Thoracic aorta (tissue), 2 donors: ENCODE measurements at regions not wholly inside any gene's neighbourhood (a gene's known extent, or its start where the extent isn't known, plus 50 kb on each side); places are given as distances from the start of the nearest gene placed in this dataset.

ENCODE experiments used
- ATAC-seq: fragments of 150-250 bp; one replicate; pipeline ENCODE4 v1.8.0; 2017; ENCODE audit warnings: low read depth; ENCODE audit not compliant: insufficient number of reproducible peaks, low FRiP score
- DNase-seq: peaks from one replicate; pipeline ENCODE4 v3.0.0-alpha.2; 2020; ENCODE audit warnings: low spot score
- H3K27ac ChIP-seq, 2 donors: fragments of 200-600 bp; sonication (generic); 1 replicate in 1 of 2; 2 replicates in 1 of 2; pipeline ENCODE4 v1.5.1; 2016; ENCODE audit warnings: mild to moderate bottlenecking in 2 of 2, moderate library complexity in 2 of 2
- H3K27me3 ChIP-seq: fragments of 200-600 bp; sonication (generic); replicated peaks from 2 replicates; pipeline ENCODE4 v1.6.0; 2016; ENCODE audit warnings: mild to moderate bottlenecking; ENCODE audit not compliant: insufficient read depth
- H3K36me3 ChIP-seq: fragments of 200-600 bp; sonication (generic); one replicate; pipeline ENCODE4 v1.5.1; 2016
- H3K4me1 ChIP-seq, 2 donors: fragments of 200-600 bp; sonication (generic); 1 replicate in 1 of 2; 2 replicates in 1 of 2; pipeline versions ENCODE4 v1.5.1 to v1.6.0; 2016; ENCODE audit warnings: low read depth in 2 of 2, mild to moderate bottlenecking in 1 of 2; ENCODE audit not compliant: control insufficient read depth in 1 of 2
- H3K4me3 ChIP-seq: fragments of 200-600 bp; sonication (generic); 2 replicates; pipeline ENCODE4 v1.5.1; 2016; ENCODE audit warnings: mild to moderate bottlenecking
- H3K9me3 ChIP-seq: fragments of 200-600 bp; sonication (generic); 2 replicates; pipeline ENCODE4 v1.5.1; 2016
- TF ChIP-seq, protein P1 (sequence below): fragments of 200-600 bp; sonication (generic); IDR thresholded peaks from one replicate; pipeline ENCODE4 v1.5.1; 2019; ENCODE audit warnings: antibody characterized with exemption

DNA sequence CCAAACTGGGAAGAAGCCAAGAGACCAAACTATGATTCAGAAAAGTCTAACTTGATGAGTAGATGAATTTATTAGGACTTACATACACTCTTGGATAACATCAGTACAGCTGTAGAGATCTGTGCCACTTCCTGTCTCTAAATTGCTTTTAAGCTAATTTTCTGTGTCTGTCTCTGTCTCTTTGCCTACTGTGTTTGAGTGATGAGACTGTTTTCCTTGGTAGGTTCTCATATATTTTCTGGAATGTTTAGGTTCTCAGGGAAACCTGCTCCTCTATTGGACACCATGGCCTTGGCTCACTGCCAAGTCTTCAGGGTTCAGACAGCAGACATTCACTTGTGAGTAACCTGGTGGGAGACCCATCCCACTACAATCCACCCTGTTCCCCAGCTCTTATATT is 103.5 kb upstream of the KIF2B start:
- Histone ChIP-seq H3K27ac (no peak overlapping the region), H3K36me3 (no peaks in the 10 kb centered on the region), H3K4me3 (no peak overlapping the region), H3K4me1 (no peaks in the 10 kb centered on the region), H3K27me3 (no peaks in the 10 kb centered on the region), H3K9me3 (no peaks in the 10 kb centered on the region)
- TF ChIP-seq, protein P1, sequence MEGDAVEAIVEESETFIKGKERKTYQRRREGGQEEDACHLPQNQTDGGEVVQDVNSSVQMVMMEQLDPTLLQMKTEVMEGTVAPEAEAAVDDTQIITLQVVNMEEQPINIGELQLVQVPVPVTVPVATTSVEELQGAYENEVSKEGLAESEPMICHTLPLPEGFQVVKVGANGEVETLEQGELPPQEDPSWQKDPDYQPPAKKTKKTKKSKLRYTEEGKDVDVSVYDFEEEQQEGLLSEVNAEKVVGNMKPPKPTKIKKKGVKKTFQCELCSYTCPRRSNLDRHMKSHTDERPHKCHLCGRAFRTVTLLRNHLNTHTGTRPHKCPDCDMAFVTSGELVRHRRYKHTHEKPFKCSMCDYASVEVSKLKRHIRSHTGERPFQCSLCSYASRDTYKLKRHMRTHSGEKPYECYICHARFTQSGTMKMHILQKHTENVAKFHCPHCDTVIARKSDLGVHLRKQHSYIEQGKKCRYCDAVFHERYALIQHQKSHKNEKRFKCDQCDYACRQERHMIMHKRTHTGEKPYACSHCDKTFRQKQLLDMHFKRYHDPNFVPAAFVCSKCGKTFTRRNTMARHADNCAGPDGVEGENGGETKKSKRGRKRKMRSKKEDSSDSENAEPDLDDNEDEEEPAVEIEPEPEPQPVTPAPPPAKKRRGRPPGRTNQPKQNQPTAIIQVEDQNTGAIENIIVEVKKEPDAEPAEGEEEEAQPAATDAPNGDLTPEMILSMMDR: no peak
- DNase-seq (no peak), ATAC-seq (no peak)

DNA sequence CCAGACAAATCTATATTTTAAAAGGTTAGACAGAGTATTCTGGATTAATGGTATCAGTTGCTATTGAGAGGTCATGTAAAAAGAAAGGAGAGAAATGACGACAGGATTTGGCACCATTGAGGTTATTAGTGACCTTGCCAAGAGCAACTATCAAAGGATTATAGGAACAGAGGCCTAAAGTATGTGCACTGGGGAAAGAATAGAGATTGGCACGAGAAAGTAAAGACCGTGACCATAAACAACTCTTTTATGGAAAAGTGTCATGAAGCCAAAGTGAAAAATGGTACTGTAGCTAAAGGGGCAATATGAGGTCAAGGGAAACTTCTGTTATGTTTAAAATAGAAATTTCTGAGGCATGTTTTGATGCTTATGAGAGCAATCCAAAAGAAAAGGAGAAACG is 115.2 kb upstream of the KIF2B start:
- H3K4me1 ChIP-seq: peaks cover 0 to 5% of the 10 kb centered on the region in 2 donors
- H3K9me3 ChIP-seq: no peaks in the 10 kb centered on the region
- no peaks in the 10 kb centered on the region for H3K27me3 ChIP-seq
- no peak for ATAC-seq
- H3K36me3 ChIP-seq: no peaks in the 10 kb centered on the region
- no peak for DNase-seq
- no peak overlapping the region for H3K4me3 ChIP-seq
- H3K27ac ChIP-seq: no peak overlapping the region
- TF ChIP-seq, protein P1: no peak

DNA sequence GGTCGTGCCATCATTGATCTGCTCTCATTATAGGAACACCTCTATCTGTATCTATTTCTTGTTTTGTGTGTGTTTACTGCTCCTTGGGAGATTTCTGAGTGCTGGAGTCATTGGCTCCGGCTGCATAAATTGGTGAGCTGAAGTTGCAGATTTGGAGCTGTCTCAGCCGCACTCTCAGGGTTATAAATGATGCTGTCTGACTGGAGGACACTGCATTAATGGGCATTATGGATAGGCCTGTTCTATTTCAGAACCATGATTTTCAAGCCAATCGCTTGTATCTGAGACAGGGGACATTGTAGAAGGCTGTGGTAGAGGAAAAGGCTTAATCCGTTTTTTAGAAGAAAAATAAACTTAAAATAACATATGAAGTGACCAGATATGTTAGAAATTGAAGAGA is 126.4 kb upstream of the KIF2B start:
- TF ChIP-seq, protein P1: no peak
- no peaks in the 10 kb centered on the region for H3K4me1 ChIP-seq
- no peaks in the 10 kb centered on the region for H3K27me3 ChIP-seq
- no peaks in the 10 kb centered on the region for H3K36me3 ChIP-seq
- H3K9me3 ChIP-seq: no peaks in the 10 kb centered on the region
- no peak overlapping the region for H3K4me3 ChIP-seq
- H3K27ac ChIP-seq: no peak overlapping the region
- DNase-seq (no peak), ATAC-seq (no peak)

DNA sequence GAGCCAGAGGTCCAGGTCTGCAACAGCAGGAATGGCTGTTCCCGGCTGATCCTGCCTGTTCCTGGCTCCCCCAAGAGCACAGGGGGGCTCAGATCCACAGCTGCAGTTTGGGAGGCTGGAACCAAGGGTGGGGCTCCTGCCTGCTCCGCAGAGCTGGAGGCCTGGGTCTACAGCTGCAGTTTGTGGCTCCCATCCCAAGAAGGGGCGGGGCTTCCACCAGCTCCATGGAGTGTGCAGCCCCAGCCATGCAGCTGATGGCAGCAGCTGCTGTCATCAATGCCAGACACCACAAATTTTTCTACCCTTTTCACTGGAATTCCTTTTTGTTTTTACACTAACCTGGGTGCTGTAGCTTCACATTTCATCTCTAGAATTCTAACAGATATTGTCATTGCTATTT is 135.4 kb upstream of the KIF2B start:
- Histone ChIP-seq H3K4me3 (no peak overlapping the region), H3K4me1 (no peaks in the 10 kb centered on the region), H3K27ac (no peak overlapping the region), H3K36me3 (no peaks in the 10 kb centered on the region), H3K9me3 (no peaks in the 10 kb centered on the region), H3K27me3 (no peaks in the 10 kb centered on the region)
- TF ChIP-seq, protein P1: no peak
- DNase-seq: no peak
- ATAC-seq: no peak

DNA sequence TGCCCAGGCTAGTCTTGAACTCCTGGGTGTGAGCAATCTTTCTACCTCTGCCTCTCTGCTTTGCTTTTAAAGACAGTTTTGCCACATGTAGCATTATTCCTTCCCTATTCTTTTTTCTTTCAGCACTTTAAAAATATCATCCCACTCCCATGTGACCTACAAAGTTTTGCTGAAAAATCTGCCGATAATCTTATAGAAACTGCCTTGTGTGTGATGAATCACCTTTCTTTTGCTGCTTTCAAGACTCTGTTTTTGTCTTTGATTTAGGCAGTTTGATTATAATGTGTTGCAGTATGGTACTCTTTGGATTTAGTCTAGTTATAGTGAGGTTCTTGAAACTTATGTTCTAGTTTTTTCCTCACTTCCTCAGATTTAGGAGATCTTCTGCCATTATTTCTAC is 142.0 kb upstream of the KIF2B start:
- ATAC-seq: no peak
- Histone ChIP-seq H3K4me3 (no peak overlapping the region), H3K9me3 (no peaks in the 10 kb centered on the region), H3K27ac (no peak overlapping the region), H3K4me1 (no peaks in the 10 kb centered on the region), H3K36me3 (no peaks in the 10 kb centered on the region), H3K27me3 (no peaks in the 10 kb centered on the region)
- DNase-seq: no peak
- TF ChIP-seq, protein P1: no peak
